GM21528 (cell line): ENCODE measurements at regions not wholly inside any gene's neighbourhood (a gene's known extent, or its start where the extent isn't known, plus 50 kb on each side); places are given as distances from the start of the nearest gene placed in this dataset.
"Not testable (repeated sequence)": the region's sequence is repeated elsewhere in the genome, so short reads cannot be mapped to it uniquely, and the experiment has no call there.

Experiments
- ATAC-seq: cut with Tn5 transposase; IDR thresholded peaks from one replicate; pipeline ENCODE4 v1.9.1; 2021; ENCODE audit warnings: mild to moderate bottlenecking, moderate library complexity; ENCODE audit not compliant: unreplicated experiment, low FRiP score

DNA sequence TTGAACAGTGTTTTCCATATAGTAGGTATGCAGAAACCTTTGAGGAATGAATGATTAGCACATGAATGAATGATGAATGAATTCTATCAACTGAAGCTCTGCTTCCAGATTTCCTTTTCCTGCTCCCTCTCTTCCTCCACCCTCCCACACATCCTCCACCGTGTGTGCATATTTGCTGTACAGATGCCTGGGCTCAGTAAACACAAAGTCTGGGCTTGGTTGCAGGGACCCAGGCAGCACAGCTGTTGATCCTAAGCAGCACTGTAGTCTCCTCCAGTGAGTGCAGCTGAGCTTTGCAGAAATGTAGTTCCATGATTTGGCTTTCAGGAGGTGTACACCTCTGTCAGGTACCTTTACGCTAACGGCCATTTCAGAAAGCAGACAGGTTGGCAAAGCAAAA is 611.7 kb downstream of the NUF2 start:
- no peak for ATAC-seq

DNA sequence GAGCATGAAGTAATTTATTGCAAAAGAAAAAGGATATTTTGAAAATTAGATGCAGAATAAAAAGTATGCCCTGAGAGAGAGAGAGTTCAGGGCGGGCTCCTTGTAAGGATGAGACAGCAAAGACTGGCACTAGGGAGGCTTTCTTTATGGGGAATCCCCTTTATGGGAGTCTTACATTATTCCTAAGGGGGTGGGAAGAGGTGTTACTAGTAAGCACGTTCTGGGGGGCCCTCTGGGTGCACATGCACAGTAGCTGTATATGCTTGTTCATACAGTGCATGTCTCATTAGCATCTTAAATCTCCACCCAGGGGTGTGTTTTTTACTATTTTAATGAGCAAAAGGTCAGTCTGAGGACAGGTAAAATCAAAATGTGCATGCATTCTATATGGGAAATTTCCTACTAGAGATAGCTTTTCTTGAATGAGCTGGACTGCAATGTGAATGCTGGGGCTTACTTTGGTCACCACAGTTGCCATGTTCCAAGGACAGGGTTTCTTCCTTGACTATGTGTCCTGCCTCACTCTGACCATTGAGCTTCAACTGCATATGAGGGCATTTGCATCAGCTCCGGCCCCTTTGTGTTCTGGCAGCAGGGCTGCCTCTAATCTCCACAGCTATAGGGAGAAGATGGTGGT is 614.1 kb downstream of the NUF2 start:
- no peak for ATAC-seq

DNA sequence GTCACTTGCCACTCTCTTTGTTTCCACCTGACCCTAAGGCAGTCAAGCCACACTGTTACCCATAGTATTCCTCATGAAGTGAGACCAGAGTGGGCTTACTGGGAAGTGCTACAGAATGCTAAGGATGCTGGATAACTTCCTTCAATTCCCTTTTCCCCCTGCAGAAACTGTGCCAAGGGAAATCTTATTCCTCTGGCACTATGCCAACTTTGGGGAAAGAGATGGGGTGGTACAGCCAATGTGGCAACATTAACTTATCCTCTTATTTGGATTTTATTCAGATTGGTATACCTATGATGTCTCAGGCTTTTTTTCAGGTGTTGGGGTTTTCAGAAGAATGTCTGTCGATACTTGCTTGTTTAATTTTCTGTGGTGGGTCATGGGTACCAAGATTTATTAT is 599.4 kb upstream of the PBX1 start:
- ATAC-seq: no peak

DNA sequence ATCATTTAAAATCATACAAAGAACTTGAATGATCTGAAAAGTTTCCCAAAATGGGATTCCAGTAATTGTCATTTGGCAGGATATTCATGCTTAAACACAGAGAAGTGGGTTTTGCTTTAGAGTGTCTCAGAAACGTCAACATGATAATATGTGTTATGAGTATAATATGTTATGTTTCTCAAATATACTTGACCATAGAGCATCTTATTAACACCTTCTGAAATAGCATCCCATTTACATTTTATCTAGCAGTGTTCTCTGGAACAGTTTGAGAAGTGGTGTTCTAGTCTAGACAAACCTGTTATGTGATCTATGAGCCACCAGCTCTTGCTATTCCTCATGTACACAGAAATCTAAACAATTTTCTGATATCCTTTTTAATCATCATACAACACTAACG is 588.8 kb upstream of the PBX1 start:
- ATAC-seq: no peak

DNA sequence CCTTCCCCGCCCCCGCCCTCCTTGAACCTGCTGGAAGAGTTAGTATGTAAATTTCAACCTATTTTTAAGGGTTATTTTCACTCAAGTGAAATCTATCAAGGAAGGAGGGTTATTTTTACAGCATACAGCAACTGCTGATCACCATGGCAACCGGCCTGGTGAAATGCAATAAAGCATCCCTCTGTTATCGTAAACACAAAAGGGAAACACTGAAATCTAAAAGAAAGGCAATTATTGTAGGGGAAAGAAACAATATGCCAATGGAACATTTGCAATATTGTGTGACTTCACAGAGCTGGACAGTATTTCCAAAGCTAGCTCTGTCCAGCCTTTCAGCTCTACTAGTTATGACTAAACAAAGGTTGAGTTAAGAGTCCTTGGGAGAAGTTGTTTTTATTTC is 588.3 kb upstream of the PBX1 start:
- ATAC-seq: no peak

DNA sequence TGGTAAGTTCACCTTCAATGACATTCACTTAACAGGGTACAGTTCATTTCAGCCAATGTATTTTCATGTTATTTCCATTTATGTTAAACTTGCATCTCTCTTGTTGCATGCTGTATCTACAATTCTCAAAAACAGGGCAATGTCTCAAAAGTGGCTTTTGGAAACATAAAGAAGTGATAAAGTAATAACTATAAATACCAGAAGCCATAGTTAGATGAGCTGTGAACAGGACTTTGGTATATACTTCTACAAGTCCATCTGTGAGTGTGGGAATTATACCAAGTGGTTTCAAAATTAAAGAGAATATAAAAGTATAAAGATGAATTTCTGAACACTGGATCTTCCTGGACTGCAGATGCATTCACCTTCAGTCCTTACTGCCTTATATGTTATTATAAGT is 585.4 kb upstream of the PBX1 start:
- no peak for ATAC-seq

DNA sequence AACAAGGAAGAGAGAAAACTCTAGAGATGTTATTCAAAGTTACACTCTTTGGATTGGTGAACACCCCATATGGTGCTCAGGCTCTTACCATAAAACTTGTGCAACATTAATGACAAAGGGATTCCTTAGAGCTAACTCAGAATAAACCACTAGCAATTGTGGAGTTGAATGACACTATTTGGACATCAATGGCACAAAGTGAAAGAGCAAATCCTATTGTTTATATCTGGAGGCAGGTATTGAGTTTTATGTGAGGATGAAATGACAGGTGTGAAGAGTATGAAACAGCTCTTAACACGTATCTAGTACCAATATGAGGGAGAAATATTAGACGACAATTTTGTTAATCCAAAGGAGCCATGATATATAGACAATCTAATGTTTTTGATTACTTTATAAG is 584.9 kb upstream of the PBX1 start:
- ATAC-seq: no peak

DNA sequence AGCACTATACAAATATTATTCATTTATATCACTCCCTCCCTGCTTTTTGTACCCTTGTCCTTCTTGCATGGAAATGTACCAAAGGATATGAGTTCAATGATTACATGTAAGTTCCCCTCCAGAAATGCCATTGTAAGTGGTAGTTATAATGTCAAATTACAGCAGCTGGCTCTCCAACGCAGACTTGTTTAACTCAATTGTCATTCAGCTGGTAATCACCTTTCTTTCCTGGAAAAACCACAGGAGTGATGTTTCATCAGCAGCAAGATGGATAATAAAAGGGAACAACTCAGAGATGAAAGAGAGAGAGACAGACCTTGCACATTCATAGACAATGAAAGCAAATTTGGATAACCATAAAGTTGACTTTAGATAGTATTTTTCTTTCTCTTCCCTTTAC is 578.6 kb upstream of the PBX1 start:
- ATAC-seq: no peak

DNA sequence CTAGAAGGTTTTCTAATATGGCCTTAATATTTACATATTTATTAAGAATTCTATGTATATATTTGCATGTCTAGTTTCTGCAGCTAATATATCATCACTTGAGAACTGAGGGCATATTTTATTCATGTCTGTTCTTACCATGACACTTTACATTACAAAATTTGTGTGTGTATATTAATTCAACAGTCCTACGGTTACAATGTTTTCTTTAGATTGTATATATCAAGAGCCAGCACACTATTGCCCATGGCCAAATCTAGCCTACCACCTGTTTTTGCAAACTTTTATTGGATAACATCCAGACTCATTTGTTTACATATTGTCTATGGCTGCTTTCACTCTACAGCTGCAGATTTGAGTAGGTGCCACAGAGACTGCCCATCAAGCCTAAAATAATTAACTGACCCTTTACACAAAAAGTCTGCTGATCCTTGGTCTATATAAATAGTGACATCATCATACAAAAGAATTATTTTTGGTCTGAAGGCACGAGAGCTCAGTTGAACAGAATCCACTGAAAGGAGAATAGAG is 577.4 kb upstream of the PBX1 start:
- ATAC-seq: no peak

DNA sequence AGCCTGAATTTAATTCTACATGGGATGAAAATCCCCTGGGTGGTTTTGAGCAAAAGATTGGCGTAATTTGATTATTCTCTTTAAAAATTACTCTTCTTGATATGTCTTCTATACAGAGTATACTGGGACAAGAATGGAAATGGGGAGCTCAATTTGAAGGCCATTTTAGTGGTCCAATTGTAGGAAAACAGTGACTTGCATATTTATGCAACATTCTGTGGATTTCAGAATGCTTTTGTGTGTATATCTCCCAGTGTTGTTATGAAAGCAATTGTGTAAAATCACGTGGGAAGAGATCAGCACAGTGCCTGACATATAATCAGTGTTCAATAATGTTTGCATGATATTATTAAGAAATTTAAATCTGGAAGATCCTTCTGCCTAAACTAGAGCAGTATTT is 575.9 kb upstream of the PBX1 start:
- ATAC-seq: no peak

DNA sequence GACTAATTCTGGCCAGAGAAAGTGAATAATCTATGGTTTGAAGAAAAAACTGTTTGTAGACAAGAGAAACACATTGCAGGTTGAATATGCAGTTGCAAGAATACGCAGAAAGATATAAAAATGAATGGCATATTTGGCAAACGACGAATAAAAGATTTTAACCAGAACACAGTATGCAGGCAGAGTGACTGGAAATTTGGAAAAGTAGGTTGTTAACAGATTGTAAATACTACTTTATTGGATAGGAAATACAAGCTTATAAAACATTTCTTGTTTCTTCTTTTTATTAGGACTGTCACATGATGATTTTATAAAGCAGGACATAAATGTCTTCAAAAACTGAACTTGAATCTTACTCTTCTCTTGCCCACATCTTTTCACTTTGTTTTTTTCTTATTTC is 573.3 kb upstream of the PBX1 start:
- no peak for ATAC-seq

DNA sequence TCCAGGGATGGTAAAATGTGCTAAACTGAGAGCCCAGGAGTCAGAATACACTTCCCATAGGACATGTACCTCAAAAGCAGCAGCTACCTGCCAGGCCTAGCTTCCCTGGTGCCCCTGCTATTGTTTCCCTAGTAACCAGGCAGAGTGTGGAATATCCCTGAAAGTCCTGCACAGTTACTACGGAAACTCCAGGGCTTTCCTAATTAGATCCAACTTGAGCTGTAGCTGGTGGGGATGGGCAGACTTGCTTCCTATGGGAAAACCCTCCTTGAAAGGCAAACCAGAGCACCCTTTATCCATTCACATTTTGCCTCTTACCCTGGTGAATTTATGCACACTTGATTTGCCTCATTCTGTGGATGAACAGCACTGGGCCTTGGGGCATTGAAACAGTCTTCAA is 559.9 kb upstream of the PBX1 start:
- ATAC-seq: no peak

DNA sequence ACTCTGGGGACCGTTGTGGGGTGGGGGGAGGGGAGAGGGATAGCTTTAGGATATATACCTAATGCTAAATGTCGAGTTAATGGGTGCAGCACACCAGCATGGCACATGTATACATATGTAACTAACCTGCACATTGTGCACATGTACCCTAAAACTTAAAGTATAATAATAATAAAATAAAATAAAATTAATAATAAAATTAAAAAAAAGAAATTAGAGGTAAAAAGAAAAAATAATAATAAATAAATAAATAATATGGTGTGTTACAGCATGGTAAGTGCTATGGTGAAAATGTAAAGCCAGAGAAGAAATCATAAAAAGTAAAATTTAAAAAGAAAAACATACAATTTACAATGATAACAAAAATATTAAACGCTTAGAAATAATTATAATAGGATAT is 552.8 kb upstream of the PBX1 start:
- ATAC-seq: not testable (repeated sequence)

DNA sequence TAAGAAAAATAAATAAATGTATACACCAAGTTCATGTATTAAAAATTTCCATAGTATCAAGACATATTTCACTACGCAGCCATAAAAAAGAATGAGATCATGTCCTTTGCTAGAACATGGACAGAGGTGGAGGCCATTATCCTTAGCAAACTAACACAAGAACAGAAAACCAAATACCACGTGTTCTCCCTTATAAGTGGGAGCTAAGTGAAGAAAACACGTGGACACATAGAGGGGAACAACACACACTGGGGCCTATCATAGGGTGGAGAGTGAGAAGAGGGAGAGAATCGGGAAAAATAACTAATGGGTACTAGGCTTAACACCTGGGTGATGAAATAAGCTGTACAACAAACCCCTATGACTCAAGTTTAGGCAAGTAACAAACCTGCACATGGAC is 552.4 kb upstream of the PBX1 start:
- no peak for ATAC-seq

DNA sequence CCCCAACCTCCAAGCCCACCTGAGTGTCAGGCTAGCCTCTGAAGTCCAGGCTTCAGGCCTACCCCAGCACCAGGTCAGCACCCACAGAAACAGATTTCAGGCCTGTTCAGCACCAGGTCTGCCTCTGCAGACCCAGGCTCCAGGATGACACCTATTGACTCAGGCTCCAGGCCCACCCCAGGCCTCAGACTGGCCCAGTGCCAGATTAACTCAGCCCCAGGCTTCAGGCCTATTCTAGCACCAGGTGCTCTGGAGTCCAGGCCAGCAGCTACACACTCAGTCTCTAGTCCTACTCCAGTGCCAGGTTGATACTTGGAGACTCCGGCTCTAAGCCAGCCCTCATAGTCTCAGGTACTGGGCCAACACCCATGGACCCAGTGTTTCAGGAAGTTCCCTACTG is 541.7 kb upstream of the PBX1 start:
- no peak for ATAC-seq

DNA sequence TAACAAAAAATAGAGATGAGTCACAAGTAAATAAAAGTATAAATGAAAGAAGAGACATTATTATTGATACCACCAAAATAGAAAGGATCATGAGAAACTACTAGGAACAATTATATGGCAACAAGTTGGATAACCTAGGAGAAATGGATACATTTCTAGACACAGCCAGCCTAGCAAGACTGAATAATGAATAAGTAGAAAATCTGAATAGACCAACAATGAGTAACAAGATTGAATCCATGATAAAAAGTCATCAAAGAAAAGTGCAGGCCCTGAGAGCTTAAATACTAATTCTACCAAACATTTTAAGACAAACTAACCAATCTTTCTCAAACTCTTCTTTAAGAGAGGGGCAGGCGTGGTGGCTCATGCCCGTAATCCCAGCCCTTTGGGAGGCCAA is 538.6 kb upstream of the PBX1 start:
- ATAC-seq: no peak

DNA sequence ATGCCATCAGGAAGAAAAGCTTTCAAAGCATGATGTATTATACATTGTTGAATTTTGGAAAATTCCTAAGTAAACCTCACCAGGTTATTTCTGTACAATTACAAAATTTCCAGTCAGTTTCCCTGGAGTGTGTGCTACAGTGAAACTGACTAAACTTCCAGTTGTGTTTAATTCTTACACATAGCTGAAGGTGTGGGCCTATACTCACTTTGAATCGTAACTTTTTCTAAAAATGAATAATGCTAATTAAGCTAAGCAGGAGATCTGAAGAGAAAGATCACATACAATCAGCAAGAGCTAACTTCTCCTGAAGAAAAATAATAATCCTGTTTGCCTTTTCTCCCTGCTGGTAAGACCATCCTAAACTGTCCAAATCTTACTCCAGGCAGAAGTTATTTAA is 537.2 kb upstream of the PBX1 start:
- no peak for ATAC-seq

DNA sequence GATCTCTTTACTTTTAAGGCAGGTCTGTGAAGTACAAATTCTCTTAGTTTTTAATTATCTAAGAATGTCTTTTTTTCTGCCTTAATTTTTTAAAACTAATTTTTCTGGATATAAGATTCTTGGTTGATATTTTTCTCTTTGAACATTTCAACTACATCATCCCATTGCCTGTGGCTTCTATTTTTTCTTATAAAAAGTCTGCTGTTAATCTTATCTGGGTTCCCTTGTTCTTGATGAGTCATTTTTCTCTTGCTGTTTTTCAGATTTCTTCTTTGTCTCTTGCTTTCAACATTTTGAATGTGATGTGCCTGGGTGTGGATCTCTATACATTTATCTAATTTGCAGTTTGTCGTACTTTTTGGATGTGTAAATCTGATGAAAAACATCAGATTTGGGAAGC is 525.2 kb upstream of the PBX1 start:
- no peak for ATAC-seq

DNA sequence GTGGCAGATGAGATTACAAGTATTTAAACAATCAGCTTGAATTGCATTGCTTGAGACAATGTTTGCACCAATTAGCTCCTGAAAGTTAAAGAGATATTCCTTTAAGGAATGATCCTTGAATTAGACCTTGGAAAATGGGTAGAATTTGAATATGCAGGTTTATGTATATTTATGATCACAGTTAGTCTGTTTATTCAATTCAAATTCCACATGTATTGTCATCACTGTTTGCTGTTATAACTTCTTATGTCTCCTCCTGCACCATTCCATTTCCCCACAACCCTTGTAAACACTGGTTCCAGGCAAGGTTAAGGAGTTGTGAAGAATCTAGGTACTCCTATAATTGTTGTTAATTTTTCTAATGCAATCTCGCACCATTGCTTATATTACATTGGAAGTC is 518.2 kb upstream of the PBX1 start:
- ATAC-seq: no peak

DNA sequence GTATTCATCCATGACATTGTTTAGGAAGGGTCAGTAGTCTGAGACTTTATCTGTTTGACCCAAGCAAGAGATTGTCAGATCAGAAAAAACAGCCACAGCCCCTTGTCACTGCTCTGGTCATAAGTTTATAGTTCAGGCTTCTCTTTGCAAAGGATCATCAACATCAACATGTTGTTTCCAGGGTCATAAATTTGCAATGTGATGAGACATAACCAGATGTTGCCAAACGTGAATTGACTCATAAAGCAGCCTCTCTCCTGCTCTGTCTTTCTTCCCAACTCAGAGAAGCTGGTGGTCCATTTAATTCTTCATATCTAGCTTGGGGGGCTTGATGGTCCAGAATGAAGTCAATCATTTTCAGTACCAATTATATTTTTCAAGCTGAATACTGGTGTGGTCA is 507.2 kb upstream of the PBX1 start:
- no peak for ATAC-seq

DNA sequence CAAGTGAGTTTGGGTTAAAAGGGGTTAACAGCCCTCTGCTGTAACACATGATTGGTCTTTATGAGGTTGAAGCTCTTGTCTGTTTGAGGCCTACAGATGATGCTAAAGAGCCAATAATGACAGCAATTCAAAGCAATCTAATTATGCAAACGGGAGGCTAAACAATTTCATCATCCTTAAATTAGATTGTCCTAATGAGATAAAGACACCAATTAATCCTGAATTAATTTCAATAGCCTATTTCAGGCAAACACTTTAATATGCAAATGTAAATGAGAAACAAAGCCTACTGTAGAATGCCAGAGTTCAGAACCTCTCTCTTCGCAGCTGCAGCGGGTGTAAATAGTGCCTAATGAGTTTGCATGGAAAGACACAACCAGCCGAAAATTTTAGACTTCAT is 504.7 kb upstream of the PBX1 start:
- ATAC-seq: no peak

DNA sequence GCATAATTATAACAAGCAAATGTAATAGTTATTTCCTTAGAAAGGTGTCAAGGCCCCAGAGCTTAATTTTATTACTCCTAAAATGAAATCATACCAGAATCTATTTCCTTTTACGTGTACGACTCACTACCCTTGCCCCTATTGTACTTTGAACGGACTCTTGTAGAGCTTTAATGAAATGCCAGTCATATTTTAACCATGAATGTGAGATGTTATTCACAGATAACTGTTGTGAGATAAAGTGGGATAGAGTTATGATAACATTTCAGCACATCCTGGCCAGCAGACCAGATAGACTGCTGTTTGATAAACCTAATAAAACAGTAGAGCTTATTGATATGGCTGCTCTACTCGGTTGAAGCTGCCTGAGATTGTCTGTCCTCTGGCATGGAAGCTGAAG is 500.8 kb upstream of the PBX1 start:
- ATAC-seq: no peak

DNA sequence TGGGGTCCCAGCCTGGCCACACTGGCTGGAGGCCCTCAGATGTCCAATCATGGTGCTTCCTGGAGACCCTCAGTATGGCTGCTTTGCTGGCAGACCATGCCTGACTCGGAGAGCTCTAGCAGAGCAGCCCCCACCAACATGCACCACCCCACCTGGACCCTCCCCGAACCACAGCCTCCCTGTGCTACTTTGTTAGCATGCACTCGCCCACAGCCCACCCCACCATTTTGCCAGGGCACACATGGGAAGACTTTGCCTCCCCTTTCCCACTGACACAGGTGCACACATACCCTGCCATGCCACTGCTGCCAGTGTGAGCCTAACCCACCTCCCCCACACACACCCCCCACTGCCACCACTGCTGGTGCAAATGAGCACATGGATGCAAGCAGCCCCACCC is 497.5 kb upstream of the PBX1 start:
- no peak for ATAC-seq
